GM06990 (cell line): ENCODE measurements at regions not wholly inside any gene's neighbourhood (a gene's known extent, or its start where the extent isn't known, plus 50 kb on each side); places are given as distances from the start of the nearest gene placed in this dataset.
"Not testable (repeated sequence)": the region's sequence is repeated elsewhere in the genome, so short reads cannot be mapped to it uniquely, and the experiment has no call there.

Experiments used
- DNase-seq: peaks from one replicate; pipeline ENCODE4 v3.0.0-alpha.2; 2011; ENCODE audit not compliant: insufficient read length; ENCODE audit errors: extremely low read depth
- H3K27me3 ChIP-seq: replicated peaks from 2 replicates; pipeline ENCODE4 v1.6.0; 2011; ENCODE audit warnings: low read length; ENCODE audit not compliant: control insufficient read depth, insufficient read depth
- H3K36me3 ChIP-seq: 2 replicates; pipeline ENCODE4 v1.5.1; 2011; ENCODE audit warnings: low read length; ENCODE audit not compliant: control insufficient read depth, insufficient read depth
- H3K4me3 ChIP-seq: replicated peaks from 2 replicates; pipeline ENCODE4 v1.5.1; 2011; ENCODE audit warnings: low read depth, mild to moderate bottlenecking, control low read depth, low read length
- TF ChIP-seq, protein P1 (sequence below): IDR thresholded peaks from 2 replicates; pipeline ENCODE4 v1.5.1; 2011; ENCODE audit warnings: low read length, control low read depth, mild to moderate bottlenecking, inconsistent platforms; ENCODE audit not compliant: insufficient read depth, poor library complexity, severe bottlenecking

DNA sequence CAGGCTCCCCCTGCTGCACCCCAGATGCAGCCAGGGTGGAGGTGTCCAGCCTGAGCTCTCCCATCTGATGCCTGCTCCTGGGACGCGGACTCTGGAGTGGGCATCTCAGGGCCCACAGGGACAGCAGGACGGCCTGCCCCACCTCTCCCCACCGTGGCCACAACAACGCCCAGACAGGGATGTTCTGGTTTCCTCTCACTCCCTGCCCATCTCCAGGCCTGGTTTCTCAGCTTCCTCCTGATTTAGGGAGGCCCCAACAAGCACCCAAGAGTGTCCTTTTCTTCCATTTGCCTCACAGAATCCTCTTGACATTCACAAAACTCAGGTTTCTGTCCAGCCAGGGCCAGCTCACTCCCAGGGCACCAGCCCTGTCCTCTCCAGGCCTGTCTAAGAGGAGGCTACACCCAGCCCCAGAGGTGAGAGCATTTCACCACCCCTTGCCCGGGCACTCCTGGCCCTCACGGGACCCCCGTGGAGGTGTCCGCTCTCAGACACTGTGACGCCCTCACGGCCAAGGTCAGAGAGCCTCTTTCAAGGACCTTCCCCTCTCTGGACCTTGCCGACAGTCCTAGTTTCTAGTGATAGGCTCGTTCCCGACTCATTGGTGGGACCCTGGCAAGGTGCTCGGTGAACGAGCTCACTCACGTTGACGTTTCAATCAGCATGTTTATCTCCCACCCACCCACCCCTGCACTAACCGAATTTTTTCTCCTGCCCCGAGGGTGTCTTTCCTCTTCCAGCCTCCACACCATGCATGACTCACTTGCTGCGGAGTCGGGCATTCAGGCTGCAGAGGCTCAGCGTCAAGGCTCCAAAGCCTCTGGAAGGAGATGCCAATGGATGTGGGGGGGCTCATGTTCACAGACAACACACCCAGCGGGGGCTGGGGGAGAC, 62.0 kb upstream of the UNC5A start:
- TF ChIP-seq, protein P1, sequence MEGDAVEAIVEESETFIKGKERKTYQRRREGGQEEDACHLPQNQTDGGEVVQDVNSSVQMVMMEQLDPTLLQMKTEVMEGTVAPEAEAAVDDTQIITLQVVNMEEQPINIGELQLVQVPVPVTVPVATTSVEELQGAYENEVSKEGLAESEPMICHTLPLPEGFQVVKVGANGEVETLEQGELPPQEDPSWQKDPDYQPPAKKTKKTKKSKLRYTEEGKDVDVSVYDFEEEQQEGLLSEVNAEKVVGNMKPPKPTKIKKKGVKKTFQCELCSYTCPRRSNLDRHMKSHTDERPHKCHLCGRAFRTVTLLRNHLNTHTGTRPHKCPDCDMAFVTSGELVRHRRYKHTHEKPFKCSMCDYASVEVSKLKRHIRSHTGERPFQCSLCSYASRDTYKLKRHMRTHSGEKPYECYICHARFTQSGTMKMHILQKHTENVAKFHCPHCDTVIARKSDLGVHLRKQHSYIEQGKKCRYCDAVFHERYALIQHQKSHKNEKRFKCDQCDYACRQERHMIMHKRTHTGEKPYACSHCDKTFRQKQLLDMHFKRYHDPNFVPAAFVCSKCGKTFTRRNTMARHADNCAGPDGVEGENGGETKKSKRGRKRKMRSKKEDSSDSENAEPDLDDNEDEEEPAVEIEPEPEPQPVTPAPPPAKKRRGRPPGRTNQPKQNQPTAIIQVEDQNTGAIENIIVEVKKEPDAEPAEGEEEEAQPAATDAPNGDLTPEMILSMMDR: no peak
- no peak for DNase-seq
- Histone ChIP-seq H3K27me3 (peaks cover 6% of the 10 kb centered on the region), H3K36me3 (no peaks in the 10 kb centered on the region), H3K4me3 (no peak overlapping the region)

DNA sequence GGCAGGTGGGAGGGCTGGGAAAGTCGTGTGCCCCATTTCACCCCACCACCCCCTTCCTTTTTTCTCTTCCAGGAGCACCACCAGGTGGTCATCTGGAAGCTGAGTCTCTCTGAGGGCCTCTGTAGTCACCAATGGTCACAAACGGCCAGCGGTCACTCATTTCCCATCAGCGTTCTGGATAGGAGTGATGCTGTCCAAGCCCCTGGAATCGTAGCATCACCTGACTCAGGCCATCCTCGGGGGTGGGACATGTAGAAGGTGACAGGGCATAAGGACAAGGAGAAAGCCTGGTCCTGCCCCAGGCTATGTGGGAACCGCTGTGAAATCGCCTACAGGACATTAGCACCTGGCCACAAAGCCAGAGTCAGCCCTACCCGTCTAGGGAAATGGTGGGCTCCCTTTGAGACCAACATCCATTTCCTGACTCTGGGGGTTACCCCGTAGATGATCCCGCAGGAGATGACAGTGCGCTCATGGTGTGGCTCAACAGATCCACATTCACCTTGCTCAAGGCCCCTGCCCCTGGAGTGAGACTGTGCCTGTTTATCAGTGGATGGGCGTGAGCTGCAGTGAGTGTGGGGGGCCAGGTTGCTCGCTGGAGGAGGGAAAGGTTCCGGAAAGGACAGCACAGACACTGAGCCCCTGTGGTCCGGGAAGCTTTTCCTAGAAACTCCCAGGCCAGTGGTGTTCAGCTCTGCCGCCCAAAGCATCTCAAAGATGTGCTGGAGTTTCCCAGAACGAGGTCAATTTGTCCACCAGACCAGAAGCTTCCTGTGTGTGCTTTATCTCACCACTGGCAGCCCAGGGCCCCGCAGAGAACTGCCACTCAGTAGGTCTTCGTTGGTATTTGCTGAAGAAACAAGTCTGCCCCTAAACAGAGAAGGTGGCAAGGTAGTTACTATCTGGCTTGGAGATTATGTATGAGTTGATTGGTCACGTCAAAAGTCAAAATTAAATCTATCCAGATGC, 61.1 kb upstream of the UNC5A start:
- no peaks in the 10 kb centered on the region for H3K36me3 ChIP-seq
- peaks cover 4% of the 10 kb centered on the region for H3K27me3 ChIP-seq
- DNase-seq: no peak
- H3K4me3 ChIP-seq: no peak overlapping the region
- TF ChIP-seq, protein P1: no peak

DNA sequence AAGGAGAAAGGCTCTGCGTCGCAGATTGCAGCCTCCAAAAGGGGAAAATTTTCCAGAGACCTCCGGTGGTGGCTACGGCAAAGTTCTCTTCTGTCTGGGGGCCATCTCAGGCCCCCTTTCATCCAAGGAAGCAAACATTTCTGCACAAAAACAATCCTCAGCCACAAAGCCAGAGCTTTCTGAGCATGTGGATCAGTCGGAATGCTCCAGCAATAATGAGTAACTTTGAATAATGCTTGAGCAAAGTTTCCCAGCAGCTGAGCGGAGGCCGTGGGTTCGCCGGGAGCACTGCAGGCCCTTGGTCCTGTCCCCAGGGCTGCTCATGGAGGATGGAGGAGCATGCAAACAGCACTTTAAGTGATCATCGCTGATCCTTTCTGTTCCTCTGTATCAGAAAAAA, 60.2 kb upstream of the UNC5A start:
- DNase-seq: no peak
- Histone ChIP-seq H3K36me3 (no peaks in the 10 kb centered on the region), H3K27me3 (peaks cover 2% of the 10 kb centered on the region), H3K4me3 (no peak overlapping the region)
- TF ChIP-seq, protein P1: no peak

DNA sequence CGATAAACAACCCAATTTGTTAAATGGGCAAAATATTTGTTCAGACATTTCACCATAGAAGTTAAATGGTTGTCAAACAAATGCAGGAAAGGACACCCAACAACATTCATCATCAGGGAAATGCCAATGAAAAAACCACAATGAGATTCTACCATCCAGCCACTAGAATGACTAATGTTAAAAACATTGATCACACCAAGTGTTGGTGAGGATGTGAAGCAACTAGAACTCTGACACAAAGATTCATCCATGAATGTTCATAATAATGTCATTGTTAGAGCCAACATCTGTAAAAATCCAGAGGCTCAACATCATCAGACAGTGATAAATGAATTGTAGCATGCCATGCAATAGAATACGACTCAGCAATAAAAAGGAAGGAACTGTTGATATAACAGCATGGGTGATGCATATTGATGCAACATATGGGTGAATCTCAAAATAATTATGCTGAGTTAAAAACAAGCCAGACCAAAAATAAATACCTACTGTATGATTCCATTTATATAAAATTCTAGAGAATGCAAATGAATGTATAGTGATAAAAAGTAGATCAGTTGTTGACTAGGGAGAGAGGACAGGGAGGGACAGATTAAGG, 55.9 kb upstream of the UNC5A start:
- Histone ChIP-seq H3K4me3 (no peak overlapping the region), H3K27me3 (no peaks in the 10 kb centered on the region), H3K36me3 (no peaks in the 10 kb centered on the region)
- TF ChIP-seq, protein P1: no peak
- no peak for DNase-seq

DNA sequence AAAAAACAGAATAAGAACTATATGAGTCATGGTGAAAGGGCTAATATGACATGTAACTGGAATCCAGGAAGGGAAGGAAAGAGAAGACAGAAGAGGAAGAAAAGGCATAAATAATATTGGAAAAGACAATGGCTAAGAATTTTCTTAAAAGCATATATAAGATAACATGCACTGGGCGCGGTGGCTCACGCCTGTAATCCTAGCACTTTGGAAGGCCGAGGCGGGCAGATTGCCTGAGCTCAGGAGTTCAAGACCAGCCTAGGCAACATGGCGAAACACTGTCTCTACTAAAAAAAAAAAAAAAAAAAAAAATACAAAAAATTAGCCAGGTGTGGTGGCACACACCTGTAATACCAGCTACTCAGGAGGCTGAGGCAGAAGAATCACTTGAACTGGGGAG, 54.8 kb upstream of the UNC5A start:
- H3K36me3 ChIP-seq, DNase-seq, H3K27me3 ChIP-seq, H3K4me3 ChIP-seq: not testable (repeated sequence)

DNA sequence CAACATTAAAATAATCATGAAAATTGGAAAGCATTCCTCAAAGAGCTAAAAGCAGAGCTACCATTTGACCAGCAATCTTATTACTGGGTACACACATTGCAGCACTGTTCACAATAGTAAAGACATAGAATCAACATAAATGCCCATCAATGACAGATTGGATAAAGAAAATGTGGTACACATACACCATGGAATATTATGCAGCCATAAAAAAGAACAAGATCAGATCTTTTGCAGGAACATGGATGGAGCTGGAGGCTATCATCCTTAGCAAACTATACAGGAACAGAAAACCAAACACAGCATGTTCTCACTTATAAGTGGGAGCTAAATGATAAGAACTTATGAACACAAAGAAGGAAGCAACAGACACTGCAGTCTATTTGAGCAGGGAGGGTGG, 52.8 kb upstream of the UNC5A start:
- not testable (repeated sequence) for H3K4me3 ChIP-seq, DNase-seq, H3K36me3 ChIP-seq, H3K27me3 ChIP-seq
